DOHH2 (cell line): ENCODE measurements at regions not wholly inside any gene's neighbourhood (a gene's known extent, or its start where the extent isn't known, plus 50 kb on each side); places are given as distances from the start of the nearest gene placed in this dataset.

Experiments
- H3F3A ChIP-seq: fragments of 200-600 bp; sonication (generic), shearing (Covaris generic); 2 replicates; pipeline ENCODE4 v1.6.0; 2016; ENCODE audit warnings: antibody characterized with exemption, mild to moderate bottlenecking; ENCODE audit not compliant: control insufficient read depth, insufficient read depth
- H3K27ac ChIP-seq: fragments of 200-600 bp; sonication (generic); 2 replicates; pipeline ENCODE4 v1.5.1; 2014; ENCODE audit warnings: low read depth, mild to moderate bottlenecking, low read length, moderate library complexity
- H3K27me3 ChIP-seq: fragments of 200-600 bp; sonication (generic); 2 replicates; pipeline ENCODE4 v1.6.1; 2014; ENCODE audit warnings: mild to moderate bottlenecking, low read length, mixed read lengths; ENCODE audit not compliant: control insufficient read depth
- H3K36me3 ChIP-seq: fragments of 200-600 bp; sonication (generic); 2 replicates; pipeline ENCODE4 v1.6.1; 2014; ENCODE audit warnings: mild to moderate bottlenecking, low read length, moderate library complexity, mixed read lengths; ENCODE audit not compliant: control insufficient read depth
- H3K4me1 ChIP-seq: fragments of 200-600 bp; sonication (generic); 2 replicates; pipeline ENCODE4 v1.6.1; 2014; ENCODE audit warnings: mild to moderate bottlenecking, low read length, mixed read lengths; ENCODE audit not compliant: control insufficient read depth
- H3K4me2 ChIP-seq: fragments of 200-600 bp; sonication (generic); 2 replicates; pipeline ENCODE4 v1.6.0; 2014; ENCODE audit warnings: mild to moderate bottlenecking, low read length, moderate library complexity
- H3K4me3 ChIP-seq: fragments of 200-600 bp; sonication (generic); 2 replicates; pipeline ENCODE4 v1.5.1; 2014; ENCODE audit warnings: mild to moderate bottlenecking, low read length, mixed read lengths
- H3K79me2 ChIP-seq: fragments of 200-600 bp; sonication (generic); 2 replicates; pipeline ENCODE4 v1.6.1; 2014; ENCODE audit warnings: mild to moderate bottlenecking, low read length, mixed read lengths; ENCODE audit not compliant: control insufficient read depth
- H3K9me2 ChIP-seq: fragments of 200-600 bp; sonication (generic); replicated peaks from 2 replicates; pipeline ENCODE4 v1.6.1; 2014; ENCODE audit warnings: mild to moderate bottlenecking, low read length, mixed read lengths; ENCODE audit not compliant: control insufficient read depth
- H3K9me3 ChIP-seq: fragments of 200-600 bp; sonication (generic); 2 replicates; pipeline ENCODE4 v1.6.1; 2014; ENCODE audit warnings: antibody characterized with exemption, low read length, mixed read lengths; ENCODE audit not compliant: control insufficient read depth, insufficient read depth
- H4K20me1 ChIP-seq: fragments of 200-600 bp; sonication (generic); 2 replicates; pipeline ENCODE4 v1.6.0; 2014; ENCODE audit warnings: low read depth, mild to moderate bottlenecking, antibody characterized with exemption, low read length, moderate library complexity; ENCODE audit not compliant: control insufficient read depth, insufficient read depth
- CTCF ChIP-seq: fragments of 200-600 bp; sonication (generic); IDR thresholded peaks from one replicate; pipeline ENCODE4 v1.5.1; 2014; ENCODE audit warnings: antibody characterized with exemption, mild to moderate bottlenecking, low read depth, low read length; ENCODE audit not compliant: poor library complexity, severe bottlenecking
- EZH2phosphoT487 ChIP-seq: fragments of 200-600 bp; sonication (generic); IDR thresholded peaks from 2 replicates; pipeline ENCODE4 v1.6.1; 2017; ENCODE audit warnings: borderline replicate concordance, mild to moderate bottlenecking, antibody characterized with exemption, low read length, moderate library complexity, mixed read lengths

- Histone ChIP-seq H3K4me2 (no peak overlapping the region), H3K36me3 (no peaks in the 10 kb centered on the region), H3K27ac (no peak overlapping the region), H3K4me1 (peaks cover 32% of the 10 kb centered on the region), H3K9me3 (no peaks in the 10 kb centered on the region; the same call in 1 of the 2 replicates), H3K4me3 (no peak overlapping the region), H4K20me1 (no peaks in the 10 kb centered on the region), H3F3A (peaks cover 5% of the 10 kb centered on the region), H3K9me2 (no peaks in the 10 kb centered on the region), H3K27me3 (no peaks in the 10 kb centered on the region), H3K79me2 (no peaks in the 10 kb centered on the region)
- TF ChIP-seq EZH2phosphoT487 (no peak), CTCF (no peak)
Observed at GRCh38 chr17:83194761-83195329, 115.4 kb downstream of the METRNL start.

GRCh38 chr17:83195330-83196023, 116.1 kb downstream of the METRNL start:
- Histone ChIP-seq H3K27ac (no peak overlapping the region), H3K4me3 (no peak overlapping the region), H3K9me2 (no peaks in the 10 kb centered on the region), H3F3A (peaks cover 5% of the 10 kb centered on the region), H3K79me2 (no peaks in the 10 kb centered on the region), H3K9me3 (no peaks in the 10 kb centered on the region; the same call in 1 of the 2 replicates), H3K27me3 (no peaks in the 10 kb centered on the region), H4K20me1 (no peaks in the 10 kb centered on the region), H3K36me3 (no peaks in the 10 kb centered on the region), H3K4me1 (peaks cover 38% of the 10 kb centered on the region), H3K4me2 (no peak overlapping the region)
- TF ChIP-seq EZH2phosphoT487 (no peak), CTCF (no peak)

DNA sequence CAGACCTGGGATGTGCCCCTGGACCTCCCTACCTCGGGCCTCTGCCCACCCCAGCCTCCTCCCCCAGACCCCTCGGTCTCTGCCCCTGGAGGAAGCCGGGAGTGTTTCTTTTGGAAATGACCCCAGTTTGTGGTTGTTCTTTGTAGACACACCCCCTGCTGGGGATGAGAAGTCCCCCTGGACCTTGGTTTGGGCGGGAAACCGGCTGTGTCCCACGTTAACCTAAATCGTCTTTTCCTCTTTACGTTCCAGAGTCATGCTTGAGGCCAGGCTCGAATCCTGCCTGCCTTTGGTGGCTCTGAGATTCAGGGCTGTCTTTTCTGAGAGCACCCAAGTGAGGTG, 116.6 kb downstream of the METRNL start:
- Histone ChIP-seq H3K4me1 (peaks cover 43% of the 10 kb centered on the region), H3F3A (peaks cover 5% of the 10 kb centered on the region), H3K4me2 (no peak overlapping the region), H3K79me2 (no peaks in the 10 kb centered on the region), H3K36me3 (no peaks in the 10 kb centered on the region), H4K20me1 (no peaks in the 10 kb centered on the region), H3K4me3 (no peak overlapping the region), H3K27ac (no peak overlapping the region), H3K9me2 (no peaks in the 10 kb centered on the region), H3K27me3 (no peaks in the 10 kb centered on the region), H3K9me3 (no peaks in the 10 kb centered on the region; the same call in 1 of the 2 replicates)
- TF ChIP-seq EZH2phosphoT487 (no peak), CTCF (no peak)
